ENCODE measurements at regions not wholly inside any gene's neighbourhood (a gene's known extent, or its start where the extent isn't known, plus 50 kb on each side); places are given as distances from the start of the nearest gene placed in this dataset.

DNA sequence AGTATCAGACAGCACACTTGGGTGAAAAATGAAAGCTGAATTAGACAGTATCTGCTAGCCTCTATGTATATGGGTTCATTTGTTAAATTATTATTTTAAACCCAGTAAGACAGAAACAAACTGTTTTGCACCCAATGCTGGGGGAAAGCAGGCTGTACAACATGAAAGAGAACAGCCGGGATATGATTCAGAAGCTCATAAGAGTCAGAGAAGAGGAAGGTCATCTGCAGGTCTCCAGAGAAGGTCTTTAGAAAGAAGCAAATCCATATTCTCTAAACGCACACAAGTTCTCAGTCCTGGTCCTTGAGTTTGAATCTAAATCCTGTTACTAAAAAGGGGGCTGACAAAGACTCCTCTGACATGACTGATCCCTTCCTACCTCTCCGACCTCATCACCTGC, 155.1 kb downstream of the SIPA1L2 start:
- ATAC-seq, result no peak

DNA sequence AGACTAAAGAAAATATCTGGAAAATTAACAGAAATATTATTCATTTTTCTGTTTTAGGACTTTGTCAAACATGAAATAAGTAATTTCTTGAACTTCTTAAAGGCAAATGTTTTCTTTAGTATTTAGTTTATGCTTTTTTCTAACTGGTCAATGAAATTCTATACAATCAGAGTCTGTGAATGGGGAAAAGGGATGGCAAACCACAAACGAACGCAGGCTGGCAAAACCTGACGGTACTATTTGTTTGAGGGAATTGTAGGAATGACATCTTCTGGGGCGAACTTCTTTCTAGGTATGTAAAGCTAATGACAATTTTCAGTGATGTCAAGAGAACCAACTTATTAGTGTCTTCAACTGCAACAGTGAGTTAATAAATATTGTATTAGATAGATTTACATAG, 156.0 kb downstream of the SIPA1L2 start:
- ATAC-seq, result no peak
- no peak for TF ChIP-seq CSDC2 (CRISPR knock-in tag; IDR thresholded peaks at IDR 0.05)
- TF ChIP-seq SNAI2 (CRISPR knock-in tag; IDR thresholded peaks at IDR 0.05), result no peak
- TF ChIP-seq BACH2 (CRISPR knock-in tag; IDR thresholded peaks at IDR 0.05; ENCODE audit: borderline replicate concordance), result no peak
- TF ChIP-seq, protein P1, sequence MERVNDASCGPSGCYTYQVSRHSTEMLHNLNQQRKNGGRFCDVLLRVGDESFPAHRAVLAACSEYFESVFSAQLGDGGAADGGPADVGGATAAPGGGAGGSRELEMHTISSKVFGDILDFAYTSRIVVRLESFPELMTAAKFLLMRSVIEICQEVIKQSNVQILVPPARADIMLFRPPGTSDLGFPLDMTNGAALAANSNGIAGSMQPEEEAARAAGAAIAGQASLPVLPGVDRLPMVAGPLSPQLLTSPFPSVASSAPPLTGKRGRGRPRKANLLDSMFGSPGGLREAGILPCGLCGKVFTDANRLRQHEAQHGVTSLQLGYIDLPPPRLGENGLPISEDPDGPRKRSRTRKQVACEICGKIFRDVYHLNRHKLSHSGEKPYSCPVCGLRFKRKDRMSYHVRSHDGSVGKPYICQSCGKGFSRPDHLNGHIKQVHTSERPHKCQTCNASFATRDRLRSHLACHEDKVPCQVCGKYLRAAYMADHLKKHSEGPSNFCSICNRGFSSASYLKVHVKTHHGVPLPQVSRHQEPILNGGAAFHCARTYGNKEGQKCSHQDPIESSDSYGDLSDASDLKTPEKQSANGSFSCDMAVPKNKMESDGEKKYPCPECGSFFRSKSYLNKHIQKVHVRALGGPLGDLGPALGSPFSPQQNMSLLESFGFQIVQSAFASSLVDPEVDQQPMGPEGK (CRISPR knock-in tag; IDR thresholded peaks at IDR 0.05; ENCODE audit: borderline replicate concordance), result no peak
- TF ChIP-seq ZNF8 (CRISPR knock-in tag; IDR thresholded peaks at IDR 0.05), result no peak
- TF ChIP-seq PPARA (CRISPR knock-in tag; IDR thresholded peaks at IDR 0.05; ENCODE audit: borderline replicate concordance), result no peak
- no peak for TF ChIP-seq ZFP30 (CRISPR knock-in tag; IDR thresholded peaks at IDR 0.05)
- no peak for TF ChIP-seq TOX (CRISPR knock-in tag; IDR thresholded peaks at IDR 0.05; ENCODE audit: borderline replicate concordance)
- TF ChIP-seq ZNF70 (CRISPR knock-in tag; IDR thresholded peaks at IDR 0.05), result no peak
- no peak for TF ChIP-seq ARNTL (CRISPR knock-in tag; IDR thresholded peaks at IDR 0.05; ENCODE audit: borderline replicate concordance, low read depth)
- TF ChIP-seq, protein P2, sequence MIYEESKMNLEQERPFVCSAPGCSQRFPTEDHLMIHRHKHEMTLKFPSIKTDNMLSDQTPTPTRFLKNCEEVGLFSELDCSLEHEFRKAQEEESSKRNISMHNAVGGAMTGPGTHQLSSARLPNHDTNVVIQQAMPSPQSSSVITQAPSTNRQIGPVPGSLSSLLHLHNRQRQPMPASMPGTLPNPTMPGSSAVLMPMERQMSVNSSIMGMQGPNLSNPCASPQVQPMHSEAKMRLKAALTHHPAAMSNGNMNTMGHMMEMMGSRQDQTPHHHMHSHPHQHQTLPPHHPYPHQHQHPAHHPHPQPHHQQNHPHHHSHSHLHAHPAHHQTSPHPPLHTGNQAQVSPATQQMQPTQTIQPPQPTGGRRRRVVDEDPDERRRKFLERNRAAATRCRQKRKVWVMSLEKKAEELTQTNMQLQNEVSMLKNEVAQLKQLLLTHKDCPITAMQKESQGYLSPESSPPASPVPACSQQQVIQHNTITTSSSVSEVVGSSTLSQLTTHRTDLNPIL (CRISPR knock-in tag; IDR thresholded peaks at IDR 0.05; ENCODE audit: low read depth), result no peak
- TF ChIP-seq OSR1 (CRISPR knock-in tag; IDR thresholded peaks at IDR 0.05), result no peak

More for the DNA sequence above, 155.1 kb downstream of the SIPA1L2 start:
- TF ChIP-seq, protein P3, sequence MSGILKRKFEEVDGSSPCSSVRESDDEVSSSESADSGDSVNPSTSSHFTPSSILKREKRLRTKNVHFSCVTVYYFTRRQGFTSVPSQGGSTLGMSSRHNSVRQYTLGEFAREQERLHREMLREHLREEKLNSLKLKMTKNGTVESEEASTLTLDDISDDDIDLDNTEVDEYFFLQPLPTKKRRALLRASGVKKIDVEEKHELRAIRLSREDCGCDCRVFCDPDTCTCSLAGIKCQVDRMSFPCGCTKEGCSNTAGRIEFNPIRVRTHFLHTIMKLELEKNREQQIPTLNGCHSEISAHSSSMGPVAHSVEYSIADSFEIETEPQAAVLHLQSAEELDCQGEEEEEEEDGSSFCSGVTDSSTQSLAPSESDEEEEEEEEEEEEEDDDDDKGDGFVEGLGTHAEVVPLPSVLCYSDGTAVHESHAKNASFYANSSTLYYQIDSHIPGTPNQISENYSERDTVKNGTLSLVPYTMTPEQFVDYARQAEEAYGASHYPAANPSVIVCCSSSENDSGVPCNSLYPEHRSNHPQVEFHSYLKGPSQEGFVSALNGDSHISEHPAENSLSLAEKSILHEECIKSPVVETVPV (CRISPR knock-in tag; IDR thresholded peaks at IDR 0.05), result no peak
- TF ChIP-seq ARNTL (CRISPR knock-in tag; IDR thresholded peaks at IDR 0.05; ENCODE audit: borderline replicate concordance, low read depth), result no peak
- TF ChIP-seq, protein P2 (CRISPR knock-in tag; IDR thresholded peaks at IDR 0.05; ENCODE audit: low read depth), result no peak

GRCh38 chr1:232473324-232473723, 156.6 kb downstream of the SIPA1L2 start:
- no peak for TF ChIP-seq OSR1 (CRISPR knock-in tag; IDR thresholded peaks at IDR 0.05)
- no peak for TF ChIP-seq ARNTL (CRISPR knock-in tag; IDR thresholded peaks at IDR 0.05; ENCODE audit: borderline replicate concordance, low read depth)
- TF ChIP-seq ZNF70 (CRISPR knock-in tag; IDR thresholded peaks at IDR 0.05), result no peak
- TF ChIP-seq TOX (CRISPR knock-in tag; IDR thresholded peaks at IDR 0.05; ENCODE audit: borderline replicate concordance), result no peak
- TF ChIP-seq TSHZ2 (CRISPR knock-in tag; IDR thresholded peaks at IDR 0.05), result no peak
- TF ChIP-seq PPARA (CRISPR knock-in tag; IDR thresholded peaks at IDR 0.05; ENCODE audit: borderline replicate concordance), result no peak
- no peak for TF ChIP-seq TCF4 (CRISPR knock-in tag; IDR thresholded peaks at IDR 0.05; ENCODE audit: borderline replicate concordance)
- ATAC-seq, result peak; percentile 67

DNA sequence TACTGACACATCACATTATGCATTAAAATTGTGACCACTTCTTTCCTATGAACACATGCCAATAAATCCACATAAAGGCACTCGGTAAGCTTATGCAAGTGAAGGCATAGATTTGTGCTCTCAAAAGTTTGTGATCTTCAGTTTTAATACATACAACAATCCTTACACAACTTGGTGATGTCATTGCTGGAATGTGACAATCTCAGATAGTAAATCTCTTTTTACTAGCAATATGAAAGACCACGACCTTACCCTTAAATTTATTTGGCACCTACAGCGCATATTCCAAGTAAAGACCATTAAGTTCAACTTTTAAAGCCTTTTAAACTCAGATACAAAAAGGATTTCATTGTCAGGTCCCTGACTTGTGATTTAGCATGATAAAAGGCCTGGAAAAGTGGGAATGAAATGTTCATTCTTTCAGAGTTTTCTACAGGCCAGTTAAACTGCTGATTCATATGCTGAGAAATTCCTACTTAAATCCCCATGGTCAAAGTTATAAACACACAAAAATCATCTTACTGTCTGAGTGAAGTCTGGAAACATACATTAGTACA, 157.4 kb downstream of the SIPA1L2 start:
- peak; percentile 77 for TF ChIP-seq ISL1 (CRISPR knock-in tag; IDR thresholded peaks at IDR 0.05)
- TF ChIP-seq OSR1 (CRISPR knock-in tag; IDR thresholded peaks at IDR 0.05), result no peak
- TF ChIP-seq BACH2 (CRISPR knock-in tag; IDR thresholded peaks at IDR 0.05; ENCODE audit: borderline replicate concordance), result no peak
- ATAC-seq, result peak; percentile 57
